HepG2 (cell line): ENCODE measurements at regions not wholly inside any gene's neighbourhood (a gene's known extent, or its start where the extent isn't known, plus 50 kb on each side); places are given as distances from the start of the nearest gene placed in this dataset.

Experiments used
- ATAC-seq: fragments of 200-7000 bp; cut with Tn5 transposase; 3 replicates; pipeline ENCODE4 v1.9.1; 2020; ENCODE audit warnings: mild to moderate bottlenecking, moderate library complexity
- BruUV-seq: library from RNA; stranded (reverse); fragments of 400-500 nt; replicated peaks from 2 replicates; lab custom pipeline; 2021; lab: Mats Ljungman, UMichigan
- CTCF ChIA-PET: fragments of 300-600 bp; formaldehyde crosslinking; extraction: SDS; loops from one replicate; lab custom pipeline; 2021; ENCODE audit warnings: low total read pairs, inconsistent platforms, low intra/inter-chr PET ratio; lab: Yijun Ruan, JAX
- POLR2A ChIA-PET: fragments of 350-600 bp; sonication (Branson Sonifier 250); formaldehyde crosslinking; loops from one replicate; lab custom pipeline; 2020; ENCODE audit warnings: antibody characterized with exemption, inconsistent platforms; lab: Yijun Ruan, JAX
- DNase-seq: peaks from one replicate; pipeline ENCODE4 v3.0.0-alpha.2; 2015; ENCODE audit warnings: low spot score
- FAIRE-seq: peaks from 3 replicates; lab custom pipeline; 2011; peaks lifted over from hg19 to GRCh38; lab: Jason Lieb, UNC
- H2AFZ ChIP-seq: one replicate; pipeline ENCODE4 v1.6.1; 2011; ENCODE audit warnings: low read length, inconsistent platforms
- H3K27ac ChIP-seq: fragments of 300-600 bp; 3 replicates; pipeline ENCODE4 v1.8.0; 2011; ENCODE audit warnings: mixed run types, mild to moderate bottlenecking, mixed read lengths, low read length, inconsistent platforms; ENCODE audit not compliant: insufficient read depth; ENCODE audit errors: extremely low read length
- H3K27me3 ChIP-seq, 2 experiments: fragments of 200-600 bp in 1 of 2; 2 replicates in 1 of 2; 3 replicates in 1 of 2; pipeline versions ENCODE4 v1.6.0 to v1.8.0; 2011; ENCODE audit warnings: low read length in 2 of 2, mild to moderate bottlenecking in 2 of 2, moderate library complexity in 2 of 2, inconsistent platforms in 1 of 2; ENCODE audit not compliant: insufficient read depth in 2 of 2, control insufficient read depth in 1 of 2
- H3K36me3 ChIP-seq, 2 experiments: fragments of 200-600 bp in 1 of 2; replicated peaks in 1 of 2; 2 replicates in 1 of 2; 3 replicates in 1 of 2; pipeline versions ENCODE4 v1.5.1 to v1.8.0; 2011; ENCODE audit warnings: low read length in 2 of 2, inconsistent platforms in 1 of 2; ENCODE audit not compliant: insufficient read depth in 2 of 2, control insufficient read depth in 1 of 2
- H3K4me1 ChIP-seq: 2 replicates; pipeline ENCODE4 v1.5.1; 2012; ENCODE audit warnings: low read length, inconsistent platforms; ENCODE audit not compliant: insufficient read depth
- H3K4me2 ChIP-seq: 2 replicates; pipeline ENCODE4 v1.6.0; 2011; ENCODE audit warnings: low read depth, low read length, inconsistent platforms
- H3K4me3 ChIP-seq, 3 experiments: fragments of 200-600 bp in 1 of 3; sonication (generic), shearing (Covaris generic) in 1 of 3; replicated peaks in 1 of 3; 2 replicates each; pipeline ENCODE4 v1.5.1; 2011 to 2016; ENCODE audit warnings: low read length in 3 of 3, inconsistent platforms in 2 of 3, low read depth in 2 of 3, mild to moderate bottlenecking in 2 of 3, control low read depth in 1 of 3, mixed read lengths in 1 of 3; ENCODE audit not compliant: insufficient read depth in 1 of 3
- H3K79me2 ChIP-seq: one replicate; pipeline ENCODE4 v1.6.1; 2011; ENCODE audit warnings: low read length, inconsistent platforms; ENCODE audit not compliant: insufficient read depth
- H3K9ac ChIP-seq: 2 replicates; pipeline ENCODE4 v1.6.0; 2011; ENCODE audit warnings: mild to moderate bottlenecking, low read depth, low read length, inconsistent platforms; ENCODE audit not compliant: insufficient read depth
- H3K9me3 ChIP-seq: 2 replicates; pipeline ENCODE4 v1.5.1; 2012; ENCODE audit warnings: mild to moderate bottlenecking, low read length
- H4K20me1 ChIP-seq: 2 replicates; pipeline ENCODE4 v1.6.0; 2011; ENCODE audit warnings: inconsistent platforms, mild to moderate bottlenecking, low read length, moderate library complexity; ENCODE audit not compliant: insufficient read depth
- DNMT3B ChIP-seq: conservative IDR thresholded peaks from 2 replicates; pipeline ENCODE4 v1.6.1; 2016; ENCODE audit warnings: missing biosample characterization, control low read depth
- GPN1 ChIP-seq: sonication (generic); formaldehyde crosslinking; IDR thresholded peaks from 2 replicates; pipeline ENCODE4 v1.5.1; 2020; ENCODE audit warnings: missing genetic modification reagents, borderline replicate concordance
- HOMEZ ChIP-seq: IDR thresholded peaks from 2 replicates; pipeline ENCODE4 v1.6.1; 2016; ENCODE audit warnings: low read depth
- ISX ChIP-seq: sonication (generic); formaldehyde crosslinking; conservative IDR thresholded peaks from 2 replicates; pipeline ENCODE4 v1.5.0; 2020; ENCODE audit warnings: missing genetic modification reagents
- KAT2B ChIP-seq: fragments of 150-350 bp; IDR thresholded peaks from 2 replicates; pipeline ENCODE4 v1.6.1; 2014; ENCODE audit warnings: low read depth, low read length, borderline replicate concordance
- MLXIP ChIP-seq: sonication (generic); formaldehyde crosslinking; IDR thresholded peaks from 2 replicates; pipeline ENCODE4 v1.9.0; 2021; ENCODE audit warnings: missing genetic modification reagents, borderline replicate concordance
- NR2C2 ChIP-seq: sonication (generic); formaldehyde crosslinking; IDR thresholded peaks from 2 replicates; pipeline ENCODE4 v1.4.0; 2020; ENCODE audit warnings: missing genetic modification reagents, mild to moderate bottlenecking, moderate library complexity, borderline replicate concordance
- RORA ChIP-seq: sonication (generic); formaldehyde crosslinking; IDR thresholded peaks from 2 replicates; pipeline ENCODE4 v1.5.0; 2020; ENCODE audit warnings: mild to moderate bottlenecking, missing genetic modification reagents, moderate library complexity
- SIX4 ChIP-seq: sonication (generic); formaldehyde crosslinking; IDR thresholded peaks from 2 replicates; pipeline ENCODE4 v1.4.0; 2020; ENCODE audit warnings: missing genetic modification reagents
- TOPORS ChIP-seq: sonication (generic); formaldehyde crosslinking; IDR thresholded peaks from 2 replicates; pipeline ENCODE4 v1.8.0; 2023; ENCODE audit warnings: mild to moderate bottlenecking, missing genetic modification reagents
- ZNF7 ChIP-seq: IDR thresholded peaks from 2 replicates; pipeline ENCODE4 v1.6.1; 2016; ENCODE audit warnings: missing biosample characterization, missing genetic modification reagents
- ZNF747 ChIP-seq: sonication (generic); formaldehyde crosslinking; IDR thresholded peaks from 2 replicates; pipeline ENCODE4 v1.8.1; 2023; ENCODE audit warnings: missing genetic modification reagents, mild to moderate bottlenecking, borderline replicate concordance
- ZNF749 ChIP-seq: sonication (generic); formaldehyde crosslinking; IDR thresholded peaks from 2 replicates; pipeline ENCODE4 v1.8.0; 2022; ENCODE audit warnings: mild to moderate bottlenecking, missing genetic modification reagents, moderate library complexity, borderline replicate concordance
- WGBS: methylation state at CpG from one replicate; pipeline ENCODE4 v1.1.6; 2017; ENCODE audit warnings: low lambda C conversion rate; 5-methylcytosine and 5-hydroxymethylcytosine counted together
- in situ Hi-C: cut with HindIII; loops from 2 replicates; pipeline ENCODE4 v1.10.0; 2017; ENCODE audit warnings: low pct_unique_long_range_greater_than_20kb; ENCODE audit not compliant: extremely low pct_ligation_motif_present
- intact Hi-C: fragments of 100-400 bp; cut with micrococcal nuclease; formaldehyde crosslinking; loops from one replicate; pipeline ENCODE4 v1.10.0; 2022; ENCODE audit not compliant: unreplicated experiment
- TF ChIP-seq, protein P1 (sequence below): sonication (generic); formaldehyde crosslinking; IDR thresholded peaks from 2 replicates; pipeline ENCODE4 v1.4.0; 2020; ENCODE audit warnings: missing genetic modification reagents
- TF ChIP-seq, protein P2 (sequence below): sonication (generic); formaldehyde crosslinking; IDR thresholded peaks from 2 replicates; pipeline ENCODE4 v1.8.1; 2023; ENCODE audit warnings: mild to moderate bottlenecking, missing genetic modification reagents, borderline replicate concordance

GRCh38 chr13:84358601-84359000, 476.3 kb upstream of the SLITRK1 start:
- FAIRE-seq (no peak), ATAC-seq (no peak), DNase-seq (no peak)
- Histone ChIP-seq H3K4me3 (no peak overlapping the region), H3K9ac (no peak overlapping the region), H3K4me1 (no peaks in the 10 kb centered on the region), H3K79me2 (no peaks in the 10 kb centered on the region), H3K27ac (no peak overlapping the region), H3K4me2 (no peak overlapping the region), H3K27me3 (no peaks in the 10 kb centered on the region), H4K20me1 (no peaks in the 10 kb centered on the region), H2AFZ (no peak overlapping the region), H3K36me3 (no peaks in the 10 kb centered on the region), H3K9me3 (no peaks in the 10 kb centered on the region)
- ChIA-PET POLR2A (no interaction called here), CTCF (no interaction called here)
- intact Hi-C loops = no loop called here
- no TSS peak for BruUV-seq
- 15% methylated on average over 4 of the region's 4 CpGs for WGBS
- in situ Hi-C loops = no loop called here
- TF ChIP-seq MLXIP (CRISPR knock-in tag) (no peak), ZNF747 (CRISPR knock-in tag) (no peak), HOMEZ (no peak), ZNF749 (CRISPR knock-in tag) (no peak), RORA (no peak), TOPORS (CRISPR knock-in tag) (no peak), KAT2B (no peak), NR2C2 (CRISPR knock-in tag) (no peak), SIX4 (no peak), GPN1 (CRISPR knock-in tag) (no peak), ZNF7 (no peak), ISX (CRISPR knock-in tag) (no peak), DNMT3B (no peak)
- TF ChIP-seq, protein P1, sequence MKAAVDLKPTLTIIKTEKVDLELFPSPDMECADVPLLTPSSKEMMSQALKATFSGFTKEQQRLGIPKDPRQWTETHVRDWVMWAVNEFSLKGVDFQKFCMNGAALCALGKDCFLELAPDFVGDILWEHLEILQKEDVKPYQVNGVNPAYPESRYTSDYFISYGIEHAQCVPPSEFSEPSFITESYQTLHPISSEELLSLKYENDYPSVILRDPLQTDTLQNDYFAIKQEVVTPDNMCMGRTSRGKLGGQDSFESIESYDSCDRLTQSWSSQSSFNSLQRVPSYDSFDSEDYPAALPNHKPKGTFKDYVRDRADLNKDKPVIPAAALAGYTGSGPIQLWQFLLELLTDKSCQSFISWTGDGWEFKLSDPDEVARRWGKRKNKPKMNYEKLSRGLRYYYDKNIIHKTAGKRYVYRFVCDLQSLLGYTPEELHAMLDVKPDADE (CRISPR knock-in tag) = no peak
- TF ChIP-seq, protein P2, sequence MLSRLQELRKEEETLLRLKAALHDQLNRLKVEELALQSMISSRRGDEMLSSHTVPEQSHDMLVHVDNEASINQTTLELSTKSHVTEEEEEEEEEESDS (CRISPR knock-in tag) = no peak
